Activated T-cell treated with anti-CD3 and anti-CD28 coated beads, Interleukin-2, amount 50 U/mL, for 72 hours (primary cell): ENCODE measurements at regions not wholly inside any gene's neighbourhood (a gene's known extent, or its start where the extent isn't known, plus 50 kb on each side); places are given as distances from the start of the nearest gene placed in this dataset.

ENCODE experiments used
- ATAC-seq, 2 donors: fragments of 150-1000 bp; cut with Tn5 transposase; replicated peaks in 1 of 2; 2 replicates each; pipeline ENCODE4 v1.10.0; 2021; ENCODE audit warnings: moderate library complexity in 2 of 2, mild to moderate bottlenecking in 1 of 2
- DNase-seq, 2 donors: peaks; one replicate each; pipeline ENCODE4 v3.0.0; 2021 to 2022; ENCODE audit warnings: mixed read lengths in 1 of 2
- H3K27ac Mint-ChIP-seq: one replicate; pipeline ENCODE4 v1.8.0; 2022; ENCODE audit warnings: mild to moderate bottlenecking, moderate library complexity, mixed read lengths
- H3K27me3 Mint-ChIP-seq: one replicate; pipeline ENCODE4 v1.8.0; 2022; ENCODE audit warnings: low read depth, mixed read lengths
- H3K36me3 Mint-ChIP-seq, 2 donors: one replicate each; pipeline ENCODE4 v1.8.0; 2022; ENCODE audit warnings: mixed read lengths in 2 of 2, mild to moderate bottlenecking in 1 of 2; ENCODE audit not compliant: insufficient read depth in 2 of 2
- H3K4me1 Mint-ChIP-seq: one replicate; pipeline ENCODE4 v1.8.0; 2022; ENCODE audit warnings: low read depth, mixed read lengths
- H3K4me3 Mint-ChIP-seq, 2 donors: one replicate each; pipeline ENCODE4 v1.8.0; 2022; ENCODE audit warnings: mild to moderate bottlenecking in 2 of 2, mixed read lengths in 2 of 2, moderate library complexity in 2 of 2
- H3K9me3 Mint-ChIP-seq, 2 donors: one replicate each; pipeline ENCODE4 v1.8.0; 2022; ENCODE audit warnings: mixed read lengths in 2 of 2

GRCh38 chr7:20839196-20839735, 52.6 kb upstream of the SP8 start:
- no peaks in the 10 kb centered on the region for H3K27me3 Mint-ChIP-seq
- H3K4me1 Mint-ChIP-seq: no peaks in the 10 kb centered on the region
- no peak for DNase-seq
- H3K9me3 Mint-ChIP-seq: no peaks in the 10 kb centered on the region
- no peak overlapping the region for H3K27ac Mint-ChIP-seq
- no peaks in the 10 kb centered on the region for H3K36me3 Mint-ChIP-seq
- no peak for ATAC-seq
- no peak overlapping the region for H3K4me3 Mint-ChIP-seq

DNA sequence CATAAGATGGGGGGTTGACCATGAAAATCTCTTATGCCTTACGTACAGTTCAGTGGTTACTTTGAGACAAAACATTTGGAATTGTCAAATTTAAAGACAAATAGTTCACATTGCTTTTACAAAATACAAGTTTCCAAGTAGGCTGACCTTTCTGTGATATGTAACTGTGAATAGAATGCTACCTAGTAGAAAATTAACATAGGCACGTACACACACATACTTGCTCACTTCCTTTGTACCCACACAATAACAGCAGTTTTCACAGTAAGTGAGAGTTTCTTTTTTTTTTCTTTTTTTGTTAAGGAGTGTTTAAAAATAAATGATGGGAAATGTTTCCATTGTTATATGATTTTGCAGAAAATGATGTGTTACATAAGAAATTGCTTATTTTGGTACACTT, 53.3 kb upstream of the SP8 start:
- Mint-ChIP-seq H3K4me1 (no peaks in the 10 kb centered on the region), H3K27me3 (no peaks in the 10 kb centered on the region), H3K36me3 (no peaks in the 10 kb centered on the region), H3K27ac (no peak overlapping the region), H3K9me3 (no peaks in the 10 kb centered on the region), H3K4me3 (no peak overlapping the region)
- DNase-seq (no peak), ATAC-seq (no peak)

GRCh38 chr7:20846791-20847190, 60.1 kb upstream of the SP8 start:
- no peaks in the 10 kb centered on the region for H3K27me3 Mint-ChIP-seq
- no peak overlapping the region for H3K4me3 Mint-ChIP-seq
- DNase-seq (no peak), ATAC-seq (no peak)
- no peaks in the 10 kb centered on the region for H3K9me3 Mint-ChIP-seq
- no peaks in the 10 kb centered on the region for H3K36me3 Mint-ChIP-seq
- H3K4me1 Mint-ChIP-seq: no peaks in the 10 kb centered on the region
- no peak overlapping the region for H3K27ac Mint-ChIP-seq

DNA sequence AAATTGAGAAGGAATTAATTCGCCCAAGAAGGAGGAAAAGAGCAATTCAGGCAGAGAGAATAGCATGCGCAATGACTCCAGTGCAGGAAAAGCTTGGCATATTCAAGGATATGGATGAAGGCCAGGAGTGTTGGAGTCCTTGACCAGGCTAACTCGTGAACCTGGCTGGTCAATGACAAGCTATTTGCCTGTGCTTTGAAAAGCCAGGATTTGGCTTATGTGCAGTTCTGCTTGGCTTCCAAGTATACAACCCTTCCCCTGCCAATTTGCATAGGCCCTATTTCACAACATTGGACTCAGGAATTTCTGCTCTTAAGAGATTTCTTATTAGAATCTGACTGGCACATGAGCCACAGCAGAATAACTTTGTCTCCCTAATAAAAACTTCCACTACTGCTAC, 72.3 kb upstream of the SP8 start:
- ATAC-seq (no peak), DNase-seq (no peak)
- Mint-ChIP-seq H3K4me3 (no peak overlapping the region), H3K4me1 (no peaks in the 10 kb centered on the region), H3K27ac (no peak overlapping the region), H3K36me3 (no peaks in the 10 kb centered on the region), H3K27me3 (no peaks in the 10 kb centered on the region), H3K9me3 (no peaks in the 10 kb centered on the region)

DNA sequence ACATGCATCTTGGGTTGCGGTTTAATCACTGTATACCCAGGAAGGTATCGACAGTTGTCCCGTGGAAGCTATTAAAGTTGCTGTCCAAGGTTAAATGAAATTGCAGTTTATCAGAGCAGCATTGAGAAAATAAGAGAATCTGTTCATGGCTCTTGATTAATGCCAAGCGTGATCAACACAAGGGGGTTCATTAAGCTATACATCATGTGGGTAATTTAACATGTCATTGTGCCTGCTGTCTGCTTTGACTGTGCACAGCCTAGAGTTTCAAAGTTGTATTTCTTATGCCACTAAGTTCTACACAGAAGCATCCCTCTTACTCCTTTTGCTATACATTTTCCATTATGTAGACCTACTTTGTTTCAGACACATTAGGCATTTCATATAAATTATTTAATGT, 74.8 kb upstream of the SP8 start:
- no peak overlapping the region for H3K27ac Mint-ChIP-seq
- H3K9me3 Mint-ChIP-seq: no peaks in the 10 kb centered on the region
- no peaks in the 10 kb centered on the region for H3K4me1 Mint-ChIP-seq
- no peak for DNase-seq
- no peak for ATAC-seq
- no peak overlapping the region for H3K4me3 Mint-ChIP-seq
- H3K36me3 Mint-ChIP-seq: no peaks in the 10 kb centered on the region
- H3K27me3 Mint-ChIP-seq: no peaks in the 10 kb centered on the region

DNA sequence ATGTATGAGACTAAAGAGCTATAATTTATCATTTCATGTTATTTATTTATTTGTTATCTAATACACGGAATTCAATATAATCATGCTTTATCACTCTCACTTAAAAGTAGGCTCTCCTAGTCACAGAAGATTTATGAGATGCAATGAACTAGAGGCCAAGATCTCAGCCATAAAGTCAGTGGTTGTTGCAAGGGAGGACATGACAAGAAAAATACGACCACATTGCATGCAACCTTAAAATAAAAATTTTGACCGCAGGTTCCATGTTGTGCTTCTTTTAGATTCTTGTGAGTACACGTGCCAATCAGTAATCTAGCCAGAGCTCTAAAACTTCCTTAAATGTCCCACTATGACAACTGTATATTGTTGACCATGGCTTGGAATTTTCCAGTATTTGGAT, 75.9 kb upstream of the SP8 start:
- Mint-ChIP-seq H3K4me3 (no peak overlapping the region), H3K27ac (no peak overlapping the region), H3K27me3 (no peaks in the 10 kb centered on the region), H3K9me3 (no peaks in the 10 kb centered on the region), H3K4me1 (no peaks in the 10 kb centered on the region), H3K36me3 (no peaks in the 10 kb centered on the region)
- DNase-seq (no peak), ATAC-seq (no peak)

GRCh38 chr7:20864221-20864620, 77.5 kb upstream of the SP8 start:
- Mint-ChIP-seq H3K27ac (no peak overlapping the region), H3K4me1 (no peaks in the 10 kb centered on the region), H3K9me3 (no peaks in the 10 kb centered on the region), H3K36me3 (no peaks in the 10 kb centered on the region), H3K4me3 (no peak overlapping the region), H3K27me3 (no peaks in the 10 kb centered on the region)
- no peak for DNase-seq
- no peak for ATAC-seq

- ATAC-seq (no peak), DNase-seq (no peak)
- no peaks in the 10 kb centered on the region for H3K4me1 Mint-ChIP-seq
- H3K4me3 Mint-ChIP-seq: no peak overlapping the region
- no peak overlapping the region for H3K27ac Mint-ChIP-seq
- H3K36me3 Mint-ChIP-seq: no peaks in the 10 kb centered on the region
- H3K27me3 Mint-ChIP-seq: no peaks in the 10 kb centered on the region
- no peaks in the 10 kb centered on the region for H3K9me3 Mint-ChIP-seq
Measured at GRCh38 chr7:20865684-20866083, 79.0 kb upstream of the SP8 start.

DNA sequence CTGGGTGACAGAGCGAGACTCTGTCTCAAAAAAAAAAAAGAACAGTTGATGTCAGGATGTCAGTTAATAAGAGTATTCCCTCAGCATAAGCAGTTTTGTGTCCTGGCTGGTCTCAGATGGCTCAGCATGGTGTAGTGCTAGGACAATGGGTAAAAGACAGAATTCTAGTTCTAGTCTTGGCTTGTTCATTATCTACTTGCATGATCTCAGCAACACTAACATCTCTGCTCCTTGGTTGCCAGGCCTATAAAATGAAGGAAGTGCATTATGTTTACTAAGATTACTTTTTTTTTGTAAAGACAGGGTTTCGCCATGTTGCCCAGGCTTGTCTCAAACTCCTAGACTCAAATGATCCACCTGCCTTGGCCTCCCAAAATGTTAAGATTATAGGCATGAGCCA, 84.3 kb upstream of the SP8 start:
- Mint-ChIP-seq H3K9me3 (peaks cover 0 to 4% of the 10 kb centered on the region in 2 donors), H3K36me3 (no peaks in the 10 kb centered on the region), H3K4me3 (no peak overlapping the region), H3K27me3 (no peaks in the 10 kb centered on the region), H3K4me1 (no peaks in the 10 kb centered on the region), H3K27ac (no peak overlapping the region)
- DNase-seq (no peak), ATAC-seq (no peak)

- no peak overlapping the region for H3K4me3 Mint-ChIP-seq
- no peak overlapping the region for H3K27ac Mint-ChIP-seq
- peaks cover 0 to 1% of the 10 kb centered on the region in 2 donors for H3K36me3 Mint-ChIP-seq
- ATAC-seq: no peak
- DNase-seq: no peak
- peaks cover 0 to 6% of the 10 kb centered on the region in 2 donors for H3K9me3 Mint-ChIP-seq
- no peaks in the 10 kb centered on the region for H3K4me1 Mint-ChIP-seq
- no peaks in the 10 kb centered on the region for H3K27me3 Mint-ChIP-seq
Measured at GRCh38 chr7:20892776-20893175, 106.1 kb upstream of the SP8 start.

DNA sequence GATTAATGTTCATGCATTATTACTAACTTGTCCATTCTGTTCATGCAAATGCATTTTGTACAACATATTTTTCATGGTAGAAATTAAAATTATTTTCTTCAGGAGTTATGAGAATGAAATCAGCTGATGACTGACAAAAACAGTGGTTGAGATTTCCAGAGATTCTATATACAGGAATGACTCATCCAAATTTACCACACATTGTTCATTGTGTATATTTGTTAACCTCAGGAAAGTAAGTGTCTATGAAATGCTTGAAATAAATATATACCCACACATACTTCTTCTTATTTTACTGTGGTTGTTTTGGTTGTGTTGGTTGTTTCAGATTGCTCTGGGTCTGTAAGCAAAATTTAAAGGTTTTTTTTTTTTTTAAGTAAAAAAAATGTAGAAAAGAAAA, 108.1 kb upstream of the SP8 start:
- Mint-ChIP-seq H3K36me3 (no peaks in the 10 kb centered on the region), H3K27ac (no peak overlapping the region), H3K4me1 (no peaks in the 10 kb centered on the region), H3K27me3 (no peaks in the 10 kb centered on the region), H3K4me3 (no peak overlapping the region), H3K9me3 (no peaks in the 10 kb centered on the region)
- ATAC-seq (no peak), DNase-seq (no peak)

DNA sequence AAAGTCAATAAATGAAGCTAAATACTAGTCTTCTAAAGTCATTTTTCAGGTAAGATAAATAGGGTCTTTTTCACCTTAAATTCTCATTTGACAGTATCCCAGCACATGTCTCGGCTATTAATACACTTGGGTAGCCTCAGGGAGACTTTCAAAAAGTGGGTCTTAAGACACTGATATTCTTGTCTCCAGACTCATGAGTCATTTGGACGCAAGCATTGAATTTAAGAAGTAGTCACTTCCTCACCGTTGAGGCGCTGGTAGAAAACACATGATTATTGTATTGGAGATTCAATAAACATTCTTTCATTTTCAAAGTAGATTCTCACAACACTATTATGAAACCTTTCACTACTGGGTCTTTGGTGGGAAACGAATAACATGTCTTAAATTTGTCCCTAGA, 108.9 kb upstream of the SP8 start:
- ATAC-seq: no peak
- H3K4me3 Mint-ChIP-seq: no peak overlapping the region

GRCh38 chr7:20896996-20897395, 110.3 kb upstream of the SP8 start:
- H3K36me3 Mint-ChIP-seq: no peaks in the 10 kb centered on the region
- no peaks in the 10 kb centered on the region for H3K27me3 Mint-ChIP-seq
- H3K27ac Mint-ChIP-seq: no peak overlapping the region
- no peak overlapping the region for H3K4me3 Mint-ChIP-seq
- DNase-seq (no peak), ATAC-seq (no peak)
- H3K4me1 Mint-ChIP-seq: no peaks in the 10 kb centered on the region
- peaks cover 0 to 6% of the 10 kb centered on the region in 2 donors for H3K9me3 Mint-ChIP-seq

More for the DNA sequence above, 108.9 kb upstream of the SP8 start:
- DNase-seq: no peak
- Mint-ChIP-seq H3K27ac (no peak overlapping the region), H3K9me3 (no peaks in the 10 kb centered on the region), H3K36me3 (no peaks in the 10 kb centered on the region), H3K4me1 (no peaks in the 10 kb centered on the region), H3K27me3 (no peaks in the 10 kb centered on the region)

DNA sequence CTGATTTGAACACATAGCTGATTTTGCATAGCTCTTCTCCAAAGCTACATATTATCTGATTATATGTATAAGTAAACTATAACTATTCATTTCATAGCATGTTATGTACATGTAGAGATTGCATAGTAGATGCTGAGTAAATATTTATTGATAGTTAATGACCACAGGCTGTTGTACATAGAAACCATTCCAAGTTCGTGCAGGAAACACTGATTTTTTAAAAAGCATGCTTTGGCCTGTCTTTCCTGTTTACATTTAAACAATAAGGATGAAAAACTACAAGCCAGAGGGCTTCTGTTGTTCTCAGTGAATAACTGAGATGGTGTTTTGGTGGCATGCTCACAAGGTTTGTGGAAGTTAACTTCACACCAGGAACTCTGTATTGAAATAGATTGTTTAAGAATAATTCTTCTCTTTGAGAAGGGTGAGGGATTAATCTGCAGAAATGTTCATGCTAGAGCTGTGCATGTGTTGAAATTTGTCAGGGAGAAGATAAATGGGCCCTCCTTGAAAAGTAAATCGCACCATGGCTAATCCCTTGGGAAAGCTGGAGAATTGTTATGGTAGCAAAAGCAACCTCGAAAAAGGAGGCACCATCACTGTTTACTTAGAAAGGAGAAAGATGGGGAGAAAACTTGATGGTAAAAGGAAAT, 120.2 kb upstream of the SP8 start:
- Mint-ChIP-seq H3K27me3 (no peaks in the 10 kb centered on the region), H3K9me3 (peaks cover 0 to 2% of the 10 kb centered on the region in 2 donors), H3K4me3 (no peak overlapping the region), H3K4me1 (no peaks in the 10 kb centered on the region), H3K36me3 (no peaks in the 10 kb centered on the region), H3K27ac (no peak overlapping the region)
- DNase-seq (no peak), ATAC-seq (no peak)
